HG03378 (cell line): ENCODE measurements at regions not wholly inside any gene's neighbourhood (a gene's known extent, or its start where the extent isn't known, plus 50 kb on each side); places are given as distances from the start of the nearest gene placed in this dataset.

Source experiments
- ATAC-seq: cut with Tn5 transposase; IDR thresholded peaks from one replicate; pipeline ENCODE4 v1.9.1; 2021; ENCODE audit warnings: mild to moderate bottlenecking, moderate library complexity; ENCODE audit not compliant: unreplicated experiment

- no peak for ATAC-seq
These were observed 242.4 kb downstream of the LPIN1 start for GRCh38 chr2:11988691-11989353.

GRCh38 chr2:11989354-11989703 is 242.9 kb downstream of the LPIN1 start:
- ATAC-seq = no peak

GRCh38 chr2:11990576-11990975 is 244.1 kb downstream of the LPIN1 start:
- ATAC-seq = no peak

GRCh38 chr2:11993749-11994148 is 247.3 kb downstream of the LPIN1 start:
- no peak for ATAC-seq

- no peak for ATAC-seq
These were observed 249.0 kb downstream of the LPIN1 start for GRCh38 chr2:11995456-11995855.

GRCh38 chr2:11996618-11997017 is 250.2 kb downstream of the LPIN1 start:
- ATAC-seq = no peak

GRCh38 chr2:11997142-11997541 is 250.7 kb downstream of the LPIN1 start:
- no peak for ATAC-seq

GRCh38 chr2:11998218-11998617 is 251.8 kb downstream of the LPIN1 start:
- peak; percentile 55 for ATAC-seq

- peak; percentile 59 for ATAC-seq
These were observed 252.4 kb downstream of the LPIN1 start for GRCh38 chr2:11998626-11999378.

- ATAC-seq = no peak
These were observed 255.2 kb downstream of the LPIN1 start for GRCh38 chr2:12001621-12002020.

- ATAC-seq = no peak
These were observed 255.8 kb downstream of the LPIN1 start for GRCh38 chr2:12002215-12002614.

GRCh38 chr2:12004713-12005112 is 258.3 kb downstream of the LPIN1 start:
- ATAC-seq = no peak

GRCh38 chr2:12005886-12006681 is 259.7 kb downstream of the LPIN1 start:
- ATAC-seq = peak; percentile 87

- ATAC-seq = no peak
These were observed 260.4 kb downstream of the LPIN1 start for GRCh38 chr2:12006850-12007249.

GRCh38 chr2:12007282-12007681 is 260.9 kb downstream of the LPIN1 start:
- no peak for ATAC-seq

GRCh38 chr2:12008425-12009061 is 262.1 kb downstream of the LPIN1 start:
- peak; percentile 75 for ATAC-seq

GRCh38 chr2:12009323-12009905 is 263.0 kb downstream of the LPIN1 start:
- no peak for ATAC-seq

GRCh38 chr2:12010059-12010458 is 263.6 kb downstream of the LPIN1 start:
- no peak for ATAC-seq

- ATAC-seq = no peak
These were observed 264.3 kb downstream of the LPIN1 start for GRCh38 chr2:12010779-12011178.

GRCh38 chr2:12014088-12014960 is 267.9 kb downstream of the LPIN1 start:
- no peak for ATAC-seq
